ENCODE measurements at regions not wholly inside any gene's neighbourhood (a gene's known extent, or its start where the extent isn't known, plus 50 kb on each side); places are given as distances from the start of the nearest gene placed in this dataset.
"Not testable (repeated sequence)": the region's sequence is repeated elsewhere in the genome, so short reads cannot be mapped to it uniquely, and the experiment has no call there.

- no peak for TF ChIP-seq CTCF (IDR thresholded peaks at IDR 0.05; ENCODE audit: control insufficient read depth, extremely low read depth, insufficient read depth)
- no peak overlapping the region for H3K4me3 ChIP-seq (ENCODE audit: low read depth, low read length)
- no peak for DNase-seq (ENCODE audit: low read depth)
These were observed 533.4 kb downstream of the KCNJ2 start for GRCh38 chr17:70702683-70703255.

- no peak for DNase-seq (ENCODE audit: low read depth)
- H3K4me3 ChIP-seq (ENCODE audit: low read depth, low read length): no peak overlapping the region
- no peak for TF ChIP-seq CTCF (IDR thresholded peaks at IDR 0.05; ENCODE audit: control insufficient read depth, extremely low read depth, insufficient read depth)
These were observed 540.3 kb downstream of the KCNJ2 start for GRCh38 chr17:70709596-70709995.

DNA sequence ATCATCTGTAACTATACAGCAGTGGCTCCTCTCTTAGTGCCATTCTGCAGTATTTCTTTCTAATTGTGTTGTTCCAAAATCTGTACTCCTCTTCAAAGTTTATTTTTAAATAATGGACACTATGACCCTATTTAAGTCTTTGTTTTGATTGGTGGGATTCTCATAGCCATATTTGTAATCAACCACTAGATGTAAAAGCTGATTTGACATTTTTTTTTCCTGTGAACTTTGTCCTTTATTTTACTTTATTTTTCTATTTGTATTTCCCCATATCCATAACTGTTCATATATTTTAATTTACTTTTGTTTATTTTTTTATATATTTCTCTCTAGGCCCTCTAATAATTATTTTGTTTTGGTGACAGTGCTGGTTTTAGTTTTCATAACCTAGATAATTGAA is 544.4 kb downstream of the KCNJ2 start:
- DNase-seq (ENCODE audit: low read depth): no peak
- H3K4me3 ChIP-seq (ENCODE audit: low read depth, low read length): no peak overlapping the region
- no peak for TF ChIP-seq CTCF (IDR thresholded peaks at IDR 0.05; ENCODE audit: control insufficient read depth, extremely low read depth, insufficient read depth)

DNA sequence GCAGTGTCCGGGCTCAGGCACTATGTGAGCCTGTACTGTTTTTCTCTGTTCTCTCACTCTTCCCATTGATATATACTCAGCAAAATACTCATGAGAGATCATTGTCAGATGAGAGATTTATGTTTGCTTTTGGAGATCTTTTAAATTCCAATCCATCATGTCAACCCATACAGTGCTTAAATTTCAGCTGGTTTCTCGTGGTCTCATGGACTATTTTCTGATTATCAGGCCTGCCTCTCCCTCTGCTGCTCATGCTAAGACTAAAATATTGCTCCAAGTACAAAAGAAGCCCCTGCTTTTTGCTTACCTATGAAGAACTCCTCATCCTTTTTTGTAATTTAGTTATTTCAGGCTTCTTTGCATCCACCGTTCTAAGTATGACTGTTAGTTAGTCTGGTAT is 547.2 kb downstream of the KCNJ2 start:
- DNase-seq (ENCODE audit: low read depth): no peak
- no peak overlapping the region for H3K4me3 ChIP-seq (ENCODE audit: low read depth, low read length)
- TF ChIP-seq CTCF (IDR thresholded peaks at IDR 0.05; ENCODE audit: control insufficient read depth, extremely low read depth, insufficient read depth): no peak

DNA sequence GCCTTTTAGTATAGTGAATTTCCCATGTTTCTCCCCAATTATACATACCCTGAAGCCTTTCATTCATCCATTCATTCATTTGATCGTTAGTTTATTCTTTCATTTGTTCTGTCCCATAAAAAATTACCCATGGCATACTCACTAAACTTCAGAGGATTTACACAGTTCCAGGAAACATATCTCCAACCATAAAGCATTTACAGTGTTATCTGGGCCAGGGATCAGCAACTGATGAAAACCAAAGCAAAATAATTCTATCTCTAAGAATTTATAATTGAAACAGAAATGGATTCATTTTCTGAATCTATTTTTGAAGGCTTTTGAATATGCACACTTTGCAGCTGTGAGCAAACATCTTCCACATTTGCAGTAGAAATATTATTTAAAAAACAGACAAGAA is 547.7 kb downstream of the KCNJ2 start:
- no peak for TF ChIP-seq CTCF (IDR thresholded peaks at IDR 0.05; ENCODE audit: control insufficient read depth, extremely low read depth, insufficient read depth)
- no peak overlapping the region for H3K4me3 ChIP-seq (ENCODE audit: low read depth, low read length)
- no peak for DNase-seq (ENCODE audit: low read depth)

DNA sequence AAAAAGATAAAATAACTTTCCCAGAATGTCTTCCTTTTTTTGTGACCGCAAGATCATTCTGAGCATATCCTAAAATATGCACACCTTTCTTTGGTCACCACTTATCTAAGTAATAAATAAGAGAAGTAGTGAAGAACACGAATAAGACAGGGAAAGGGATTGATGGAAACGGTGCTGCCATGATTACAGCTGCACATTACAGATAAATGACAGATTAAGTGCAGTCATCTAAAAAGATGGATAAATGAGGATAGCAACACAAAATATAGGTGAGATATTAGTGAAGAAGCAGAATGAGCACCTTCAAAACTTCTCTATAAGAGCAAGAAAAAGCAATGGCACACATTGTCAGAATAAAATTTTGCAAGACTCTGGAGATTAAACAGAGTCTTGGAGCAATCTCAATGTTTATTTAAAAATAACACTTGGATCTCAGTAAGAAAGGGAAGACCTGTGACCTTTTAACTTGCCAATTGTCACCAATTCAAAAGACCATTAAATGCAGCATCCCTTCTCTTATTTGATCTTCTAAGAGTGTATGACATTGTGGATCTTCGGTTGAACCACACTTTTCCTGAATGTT is 567.1 kb downstream of the KCNJ2 start:
- TF ChIP-seq CTCF (IDR thresholded peaks at IDR 0.05; ENCODE audit: control insufficient read depth, extremely low read depth, insufficient read depth): no peak
- no peak overlapping the region for H3K4me3 ChIP-seq (ENCODE audit: low read depth, low read length)
- peak; percentile 0 for DNase-seq (ENCODE audit: low read depth)

DNA sequence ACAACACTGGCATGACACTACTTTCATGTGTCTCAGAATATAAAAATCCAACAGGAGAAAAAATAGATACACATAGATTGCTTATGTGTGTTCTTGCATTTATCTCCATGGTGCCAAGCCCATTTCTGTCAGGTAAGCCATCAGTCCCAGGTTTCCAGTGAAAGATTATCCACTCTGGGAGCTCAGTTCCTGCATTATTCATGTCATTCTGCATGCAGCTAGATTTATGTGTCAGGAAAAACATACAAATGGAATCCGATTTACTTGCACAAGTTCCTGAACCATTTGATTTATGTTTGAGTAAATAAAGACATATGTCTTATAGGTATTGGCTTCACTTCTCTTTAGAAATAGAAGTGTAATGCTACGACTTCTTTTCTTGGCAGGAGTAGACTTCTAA is 569.7 kb downstream of the KCNJ2 start:
- no peak for DNase-seq (ENCODE audit: low read depth)
- H3K4me3 ChIP-seq (ENCODE audit: low read depth, low read length): no peak overlapping the region
- no peak for TF ChIP-seq CTCF (IDR thresholded peaks at IDR 0.05; ENCODE audit: control insufficient read depth, extremely low read depth, insufficient read depth)

DNA sequence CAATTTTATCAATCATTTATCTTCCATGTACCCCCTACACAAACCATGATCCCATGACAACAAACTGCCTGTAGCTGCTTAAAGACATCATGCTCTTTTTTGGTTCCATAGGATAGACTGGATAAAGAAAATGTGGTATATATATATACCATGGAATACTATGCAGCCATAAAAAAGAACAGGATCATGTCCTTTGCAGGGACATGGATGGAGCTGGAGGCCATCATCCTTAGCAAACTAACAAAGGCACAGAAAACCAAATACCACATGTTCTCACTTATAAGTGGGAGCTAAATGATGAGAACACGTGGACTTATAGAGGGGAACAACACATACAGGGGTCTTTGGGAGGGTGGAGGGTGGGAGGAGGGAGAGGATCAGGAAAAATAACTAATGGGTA is 577.2 kb downstream of the KCNJ2 start:
- not testable (repeated sequence) for DNase-seq (ENCODE audit: low read depth); H3K4me3 ChIP-seq (ENCODE audit: low read depth, low read length)

All from LNCaP clone FGC (cell line).